ENCODE measurements at regions not wholly inside any gene's neighbourhood (a gene's known extent, or its start where the extent isn't known, plus 50 kb on each side); places are given as distances from the start of the nearest gene placed in this dataset.

DNA sequence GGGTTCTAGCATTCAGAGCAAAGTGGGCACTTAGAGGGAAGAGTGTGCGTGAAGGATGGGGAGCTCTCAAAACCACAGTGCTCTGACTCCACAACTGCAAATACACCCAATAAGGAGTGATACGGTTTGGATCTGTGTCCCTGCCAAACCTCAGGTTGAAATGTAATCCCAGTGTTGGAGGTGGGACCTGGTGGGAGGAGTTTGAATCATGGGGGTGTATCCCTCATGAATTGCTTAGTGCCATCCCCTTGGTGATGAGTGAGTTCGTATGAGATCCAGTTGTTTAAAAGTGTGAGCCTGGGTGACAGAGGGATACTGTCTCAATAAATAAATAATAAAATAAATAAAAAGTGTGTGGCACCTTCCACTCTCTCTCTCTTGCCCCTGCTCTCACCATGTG lies 50.3 kb upstream of the CCDC85A start:
- Histone ChIP-seq H3K4me1 (no peaks in the 10 kb centered on the region), H3K27ac (no peak overlapping the region), H3K27me3 (no peaks in the 10 kb centered on the region), H3K36me3 (no peaks in the 10 kb centered on the region), H3K9me3 (no peaks in the 10 kb centered on the region), H3K4me3 (no peak overlapping the region)
- TF ChIP-seq, protein P1, sequence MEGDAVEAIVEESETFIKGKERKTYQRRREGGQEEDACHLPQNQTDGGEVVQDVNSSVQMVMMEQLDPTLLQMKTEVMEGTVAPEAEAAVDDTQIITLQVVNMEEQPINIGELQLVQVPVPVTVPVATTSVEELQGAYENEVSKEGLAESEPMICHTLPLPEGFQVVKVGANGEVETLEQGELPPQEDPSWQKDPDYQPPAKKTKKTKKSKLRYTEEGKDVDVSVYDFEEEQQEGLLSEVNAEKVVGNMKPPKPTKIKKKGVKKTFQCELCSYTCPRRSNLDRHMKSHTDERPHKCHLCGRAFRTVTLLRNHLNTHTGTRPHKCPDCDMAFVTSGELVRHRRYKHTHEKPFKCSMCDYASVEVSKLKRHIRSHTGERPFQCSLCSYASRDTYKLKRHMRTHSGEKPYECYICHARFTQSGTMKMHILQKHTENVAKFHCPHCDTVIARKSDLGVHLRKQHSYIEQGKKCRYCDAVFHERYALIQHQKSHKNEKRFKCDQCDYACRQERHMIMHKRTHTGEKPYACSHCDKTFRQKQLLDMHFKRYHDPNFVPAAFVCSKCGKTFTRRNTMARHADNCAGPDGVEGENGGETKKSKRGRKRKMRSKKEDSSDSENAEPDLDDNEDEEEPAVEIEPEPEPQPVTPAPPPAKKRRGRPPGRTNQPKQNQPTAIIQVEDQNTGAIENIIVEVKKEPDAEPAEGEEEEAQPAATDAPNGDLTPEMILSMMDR (IDR thresholded peaks at IDR 0.05), result no peak
- TF ChIP-seq POLR2A (IDR thresholded peaks at IDR 0.05), result no peak
- no peak for DNase-seq

DNA sequence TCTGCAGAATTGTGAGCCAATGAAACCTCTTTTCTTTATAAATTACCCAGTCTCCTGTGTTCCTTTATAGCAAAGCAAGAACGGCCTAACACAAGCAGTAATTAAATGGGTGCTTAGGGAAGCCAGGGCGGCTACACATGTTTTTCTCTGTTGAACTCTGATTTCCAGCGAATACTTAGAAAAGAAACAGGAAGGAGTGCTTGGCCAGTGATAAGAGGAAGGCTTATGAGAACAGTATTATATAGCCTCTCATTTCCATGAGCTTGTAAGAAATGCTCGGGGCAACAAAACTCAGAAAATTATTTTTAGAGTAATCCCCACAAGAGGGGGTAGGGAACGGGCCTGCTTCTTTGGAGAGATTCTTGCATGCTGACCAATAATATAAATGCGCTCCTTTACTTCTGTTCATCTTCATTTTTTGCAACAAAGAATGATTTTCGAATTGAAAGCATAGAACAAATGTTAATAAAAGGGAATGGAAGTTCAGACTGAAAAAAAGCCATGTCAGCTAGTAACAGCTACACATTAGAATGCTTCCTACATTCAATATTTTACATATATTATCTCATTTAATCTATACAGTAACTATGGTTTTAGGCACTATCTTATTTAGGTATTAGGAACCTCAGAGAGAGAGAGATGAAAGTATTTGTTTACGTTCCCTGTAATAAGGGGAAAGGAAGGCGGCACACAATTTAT lies 49.7 kb upstream of the CCDC85A start:
- H3K4me3 ChIP-seq, result no peak overlapping the region
- H3K27ac ChIP-seq, result no peak overlapping the region
- H3K4me1 ChIP-seq, result no peaks in the 10 kb centered on the region
- no peak for TF ChIP-seq POLR2A (IDR thresholded peaks at IDR 0.05)
- TF ChIP-seq, protein P1 (IDR thresholded peaks at IDR 0.05), result no peak
- H3K27me3 ChIP-seq, result no peaks in the 10 kb centered on the region
- no peak for DNase-seq
- H3K36me3 ChIP-seq, result no peaks in the 10 kb centered on the region
- no peaks in the 10 kb centered on the region for H3K9me3 ChIP-seq

Small RNA genes lying in the stretch of these regions (small RNA-seq; reads per million reads assigned to genes)
- gene MIR216A (0 reads per million in 2 donors), gene MIR216B (0 reads per million in 2 donors), gene MIR217 (0 reads per million in 2 donors)

Data from Peyer's patch (tissue), 4 donors.